GM18519 (cell line): ENCODE measurements at regions not wholly inside any gene's neighbourhood (a gene's known extent, or its start where the extent isn't known, plus 50 kb on each side); places are given as distances from the start of the nearest gene placed in this dataset.

ENCODE experiments used
- ATAC-seq: cut with Tn5 transposase; IDR thresholded peaks from one replicate; pipeline ENCODE4 v1.9.1; 2021; ENCODE audit warnings: mild to moderate bottlenecking, moderate library complexity; ENCODE audit not compliant: unreplicated experiment, low FRiP score

DNA sequence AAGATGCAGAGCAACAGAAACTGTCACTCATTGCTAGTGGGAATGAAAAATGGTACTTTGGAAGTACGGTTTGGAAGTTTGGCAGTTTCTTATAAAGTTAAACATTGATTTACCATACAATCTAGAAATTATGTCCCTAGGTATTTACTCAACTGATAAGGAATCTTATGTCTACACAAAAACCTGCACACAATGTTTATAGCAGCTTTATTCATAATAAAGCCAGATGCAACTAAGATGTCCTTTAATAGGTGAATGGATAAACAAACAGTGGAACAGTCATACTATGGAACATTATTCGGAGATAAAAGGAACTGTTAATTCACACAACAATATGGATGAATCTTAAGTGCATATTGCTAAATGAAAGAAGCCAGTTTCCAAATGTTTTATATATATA, 96.2 kb upstream of the SIRPA start:
- no peak for ATAC-seq

DNA sequence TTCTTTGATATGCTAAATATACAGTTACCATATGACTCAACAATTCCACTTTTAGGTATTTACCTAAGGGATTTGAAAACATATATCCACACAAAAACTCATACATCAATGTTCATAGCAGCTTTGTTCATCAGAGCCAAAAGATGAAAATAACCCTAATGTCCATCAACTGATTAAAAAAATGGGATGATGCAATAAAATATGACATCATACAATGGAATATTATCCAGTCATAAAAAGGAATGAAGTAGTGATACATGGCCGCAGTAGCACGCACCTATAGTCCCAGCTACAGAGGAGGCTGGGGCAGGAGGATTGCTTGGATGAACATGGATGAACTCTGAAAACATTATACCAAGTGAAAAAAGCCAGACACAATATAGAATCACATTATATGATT, 101.4 kb upstream of the SIRPA start:
- ATAC-seq: no peak

DNA sequence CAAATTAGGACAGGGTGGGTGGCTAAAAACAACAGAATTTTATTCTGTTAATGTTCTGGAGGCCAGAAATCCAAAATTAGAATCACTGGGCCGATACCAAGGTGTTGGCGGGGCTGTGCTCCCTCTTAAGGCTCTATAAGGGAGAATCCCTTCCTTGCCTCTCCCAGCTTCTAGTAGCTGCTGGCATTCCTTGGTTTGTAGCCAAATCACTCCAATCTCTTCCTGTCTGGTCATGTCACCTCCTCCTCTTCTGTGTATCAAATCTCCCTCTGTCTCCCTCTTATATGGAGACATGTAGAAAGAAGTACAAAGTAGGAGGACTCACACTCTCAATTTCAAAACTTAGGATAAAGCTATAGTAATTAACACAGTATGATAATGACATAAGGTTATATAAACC, 102.9 kb upstream of the SIRPA start:
- ATAC-seq: no peak

DNA sequence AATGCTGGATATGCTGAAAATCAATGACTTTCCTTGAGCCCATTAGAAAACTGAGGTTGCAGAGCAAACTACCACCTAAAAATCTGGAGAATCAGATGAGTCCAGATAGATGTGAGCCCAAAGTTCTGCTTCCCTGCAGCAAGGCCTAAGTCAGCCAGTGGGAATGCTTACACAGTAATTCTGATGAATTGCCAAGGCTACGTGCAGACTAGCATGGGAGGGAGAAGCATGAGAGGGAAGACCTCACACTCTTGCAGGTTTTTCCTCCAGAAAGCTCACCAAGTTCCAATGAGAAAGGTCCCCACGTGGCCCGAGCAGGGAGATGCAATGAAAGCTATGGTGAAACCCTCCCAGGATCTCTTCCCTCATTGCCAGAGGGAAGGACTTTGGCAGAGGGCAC, 104.8 kb upstream of the SIRPA start:
- no peak for ATAC-seq

DNA sequence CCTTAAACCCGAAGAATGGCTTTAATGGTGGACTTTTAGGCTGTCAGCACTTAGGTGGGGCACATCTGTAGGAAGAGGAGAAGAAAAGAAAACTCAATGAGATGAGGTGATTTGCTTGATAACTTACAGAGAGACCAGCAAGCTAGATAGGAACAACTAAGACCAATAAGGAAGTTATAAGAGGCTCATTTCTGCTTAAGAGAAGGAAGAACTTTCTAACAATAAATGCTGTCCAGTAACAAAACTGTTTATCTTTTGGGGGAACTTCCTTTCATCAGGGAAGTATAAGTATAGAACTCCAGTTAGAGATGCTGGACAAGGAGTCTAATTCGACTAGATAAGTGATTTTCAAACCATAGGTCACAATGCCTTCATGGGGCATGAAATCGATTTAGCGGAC, 107.2 kb upstream of the SIRPA start:
- no peak for ATAC-seq

DNA sequence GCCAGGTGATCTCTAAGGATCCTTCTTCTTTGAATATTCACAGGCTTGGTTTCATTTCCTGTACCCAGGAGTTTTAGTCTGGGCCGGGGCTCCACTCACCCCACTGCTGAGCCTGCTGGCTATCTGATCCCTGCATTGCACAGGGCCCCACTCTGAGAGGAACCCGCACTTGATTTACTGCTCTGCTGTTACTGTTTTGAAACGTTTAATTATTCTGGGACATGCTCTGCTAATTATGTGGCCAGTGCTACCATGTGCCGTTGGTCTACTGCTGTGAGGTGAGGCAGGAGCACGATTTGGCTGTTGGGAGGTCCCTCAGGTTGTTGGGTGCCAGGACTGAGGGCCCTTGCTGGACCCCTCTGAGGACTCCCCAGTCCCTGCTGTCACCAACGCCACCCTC, 108.7 kb upstream of the SIRPA start:
- no peak for ATAC-seq

DNA sequence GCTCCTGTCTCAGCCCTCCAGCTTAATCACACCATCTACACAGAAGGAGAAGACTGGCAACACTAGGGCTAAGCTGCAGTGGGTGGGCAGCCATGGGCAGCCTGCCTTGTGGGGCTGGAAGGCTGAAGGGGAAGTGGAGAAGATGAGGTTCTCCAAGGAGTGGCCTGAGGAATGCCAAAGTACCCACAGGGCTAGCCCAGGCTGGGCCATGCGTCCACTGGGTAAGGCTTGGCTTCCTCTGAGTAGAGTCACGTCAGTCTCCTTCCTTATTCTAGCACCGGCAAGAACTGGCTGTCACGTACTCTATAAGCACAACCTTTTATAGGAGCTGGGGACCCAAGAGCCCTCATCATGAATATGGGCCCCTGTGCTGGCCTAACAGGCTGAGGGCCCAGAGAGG, 110.6 kb upstream of the SIRPA start:
- ATAC-seq: no peak

DNA sequence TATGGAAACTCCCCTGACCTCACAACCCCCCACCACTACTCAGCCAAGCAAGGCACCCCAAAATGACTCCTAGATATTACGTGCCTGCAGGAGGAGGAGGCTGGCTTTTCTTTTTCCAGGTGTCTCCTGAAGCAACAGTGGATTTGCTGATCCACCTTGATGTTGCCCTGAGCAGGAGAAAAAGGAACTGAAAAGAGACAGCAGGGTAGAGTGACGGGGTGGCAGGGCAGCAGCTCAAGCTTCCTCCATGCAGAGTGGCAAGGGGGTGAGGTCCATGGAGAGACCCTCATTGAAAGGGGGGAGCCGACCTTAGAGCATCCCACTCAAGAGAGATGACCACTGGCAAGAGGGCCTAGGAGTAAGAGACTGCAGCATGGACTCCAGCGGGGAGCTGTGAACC, 112.0 kb upstream of the SIRPA start:
- no peak for ATAC-seq

DNA sequence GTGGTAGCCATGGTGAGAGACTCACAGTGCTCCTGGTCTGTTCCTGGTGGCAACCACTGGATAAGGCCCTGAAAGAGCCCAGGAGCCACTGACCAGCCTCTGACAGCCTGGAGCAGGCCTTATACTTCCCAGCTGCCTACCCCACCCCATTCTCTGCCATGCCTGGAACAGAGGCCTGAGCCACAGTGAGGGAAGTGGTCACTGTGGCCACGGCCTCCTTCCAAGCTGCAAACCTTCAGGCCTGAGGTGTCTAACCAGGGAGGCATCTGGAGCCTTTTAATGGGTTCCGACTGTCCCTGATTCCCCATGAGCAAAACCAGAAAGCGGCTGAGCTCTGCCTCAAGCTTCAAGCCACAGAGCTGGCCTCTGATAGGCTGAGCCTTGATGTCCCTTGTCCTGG, 113.0 kb upstream of the SIRPA start:
- no peak for ATAC-seq

DNA sequence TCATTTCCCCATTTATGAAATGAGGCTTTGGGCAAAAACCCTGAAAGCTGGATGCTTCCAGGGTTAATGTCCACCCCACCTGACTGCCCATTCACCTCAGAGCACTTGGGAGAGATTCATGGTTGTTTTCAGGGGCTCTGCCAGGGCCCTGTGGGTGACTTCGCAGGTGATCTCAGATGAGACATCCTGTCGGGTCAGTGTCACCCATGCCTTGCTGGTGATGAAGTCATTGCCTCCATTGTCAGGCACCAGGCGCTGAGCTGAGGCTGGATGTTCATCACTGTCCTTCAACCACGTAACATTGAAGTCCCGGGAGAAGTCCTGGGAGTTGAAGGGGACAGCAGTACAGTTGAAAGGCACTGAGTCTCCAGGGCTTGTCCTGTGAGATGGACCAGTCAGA, 115.6 kb upstream of the SIRPA start:
- no peak for ATAC-seq

DNA sequence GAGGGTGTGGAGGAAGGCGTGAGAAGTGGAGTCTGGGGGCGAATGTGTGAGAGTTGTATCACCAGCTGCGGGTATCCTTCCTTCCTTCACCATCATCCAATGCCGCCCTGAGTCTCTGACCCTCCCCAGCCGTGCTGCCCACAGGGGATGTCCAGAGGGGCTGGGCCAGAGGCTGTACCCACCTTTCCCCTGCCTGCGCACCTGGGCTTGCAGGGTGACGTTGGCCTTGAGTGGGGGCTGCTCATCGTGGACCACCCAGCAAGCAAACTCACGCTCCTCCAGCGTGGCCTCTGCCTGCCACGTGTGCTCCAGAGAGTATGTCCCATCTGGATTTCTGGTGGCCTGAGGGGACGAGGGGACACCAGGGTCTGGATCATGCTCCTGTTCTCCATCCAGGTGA, 116.9 kb upstream of the SIRPA start:
- ATAC-seq: no peak

DNA sequence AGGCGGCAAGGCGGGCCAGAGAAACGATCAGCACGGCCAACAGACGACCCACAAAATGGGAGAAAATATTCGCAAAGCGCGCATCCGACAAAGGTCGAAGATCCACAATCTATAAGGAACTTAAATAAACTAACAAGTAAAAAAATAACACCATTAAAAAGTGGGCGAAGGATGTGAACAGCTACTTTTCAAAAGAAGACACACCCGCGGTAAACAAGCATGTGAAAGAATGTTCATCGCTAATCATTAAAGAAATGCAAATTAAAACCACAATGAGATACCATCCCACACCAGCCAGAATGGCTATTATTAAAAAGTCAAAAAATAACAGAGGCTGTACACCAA, 117.8 kb upstream of the SIRPA start:
- no peak for ATAC-seq

DNA sequence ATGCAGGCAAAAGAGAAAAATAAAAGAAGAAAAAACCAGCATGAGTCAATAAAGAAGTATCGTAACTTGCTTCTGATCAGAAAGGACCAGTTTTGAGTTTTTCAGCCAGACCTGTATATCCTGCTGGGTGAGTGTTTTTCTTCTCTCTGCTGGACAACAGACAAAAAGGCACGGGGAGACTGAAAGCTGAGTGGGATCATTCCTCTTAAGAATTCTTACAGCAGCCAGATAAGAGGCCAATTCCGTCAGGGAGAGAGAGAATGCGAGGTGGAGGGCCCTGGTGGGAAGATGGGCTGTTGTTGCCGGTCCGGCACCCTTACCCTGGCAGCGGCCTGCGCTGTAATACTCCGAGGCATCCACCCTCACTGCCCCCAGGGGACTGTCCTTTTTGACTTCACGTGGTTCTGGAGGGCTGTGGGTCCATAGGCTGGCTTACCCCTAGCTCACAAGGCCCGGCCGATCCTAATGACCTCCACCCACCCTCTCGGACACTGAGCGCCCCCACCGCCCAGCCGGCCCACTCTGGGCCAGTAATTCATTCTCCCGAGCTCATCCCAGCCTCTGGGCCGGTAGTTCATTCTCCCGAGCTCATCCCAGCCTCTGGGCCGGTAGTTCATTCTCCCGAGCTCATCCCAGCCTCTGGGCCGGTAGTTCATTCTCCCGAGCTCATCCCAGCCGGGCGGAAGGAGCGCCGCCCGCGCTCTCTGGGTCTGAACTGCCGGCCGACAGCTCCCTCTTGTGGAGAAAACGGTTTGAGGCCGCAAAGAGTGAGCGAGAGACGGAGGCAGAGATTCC, 118.3 kb upstream of the SIRPA start:
- no peak for ATAC-seq

DNA sequence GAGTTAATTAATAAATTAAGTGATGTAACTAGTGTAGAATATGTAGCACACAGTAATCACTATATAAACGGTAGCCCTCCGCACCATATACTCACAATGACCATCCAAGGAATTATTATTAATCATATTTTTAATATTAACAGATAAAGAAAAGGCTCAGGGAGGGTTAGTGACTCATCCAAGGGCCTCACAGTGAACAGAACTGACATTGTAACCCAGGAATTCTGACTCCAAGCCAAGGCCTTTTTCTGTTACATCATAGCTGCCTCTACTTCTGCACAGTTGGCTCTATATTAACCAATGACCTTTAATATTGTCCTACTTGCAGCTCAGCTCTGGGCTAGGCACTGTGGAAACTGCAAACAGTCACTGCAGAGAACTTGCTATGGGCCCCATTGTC, 117.5 kb upstream of the SIRPG start:
- no peak for ATAC-seq

DNA sequence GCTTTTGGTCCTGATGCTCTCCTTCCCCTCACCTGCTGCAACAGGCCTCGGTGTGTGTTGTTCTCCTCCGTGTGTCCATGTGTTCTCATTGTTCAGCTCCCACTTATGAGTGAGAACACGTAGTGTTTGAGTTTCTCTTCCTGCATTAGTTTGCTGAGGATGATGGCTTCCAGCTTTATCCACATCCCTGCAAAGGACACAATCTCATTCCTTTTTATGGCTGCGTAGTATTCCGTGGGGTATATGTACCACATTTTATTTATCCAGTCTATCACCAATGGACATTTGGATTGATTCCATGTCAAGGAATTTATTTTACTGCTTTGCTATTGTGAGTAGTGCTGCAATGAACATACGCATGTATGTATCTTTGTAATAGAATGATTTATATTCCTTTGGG, 116.9 kb upstream of the SIRPG start:
- ATAC-seq: no peak

DNA sequence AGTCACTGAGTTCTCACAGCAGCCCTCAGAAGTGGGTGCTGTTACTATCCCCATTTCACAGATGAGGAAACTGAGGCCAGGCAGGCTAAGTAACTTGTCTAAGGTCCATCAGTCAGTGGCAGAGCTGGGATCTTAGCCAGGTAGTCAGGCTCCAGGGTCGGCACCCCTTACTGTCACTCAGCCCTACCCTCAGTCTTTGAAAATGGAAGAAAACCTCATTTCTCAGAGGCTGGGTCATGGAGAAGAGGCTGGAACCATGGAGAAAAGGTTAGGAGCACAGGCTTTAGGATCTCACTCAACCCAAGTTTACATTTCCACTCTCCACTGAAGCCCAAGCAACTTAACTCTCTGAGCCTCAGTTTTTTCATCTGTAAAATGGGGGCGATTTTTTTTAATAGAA, 116.2 kb upstream of the SIRPG start:
- ATAC-seq: no peak

DNA sequence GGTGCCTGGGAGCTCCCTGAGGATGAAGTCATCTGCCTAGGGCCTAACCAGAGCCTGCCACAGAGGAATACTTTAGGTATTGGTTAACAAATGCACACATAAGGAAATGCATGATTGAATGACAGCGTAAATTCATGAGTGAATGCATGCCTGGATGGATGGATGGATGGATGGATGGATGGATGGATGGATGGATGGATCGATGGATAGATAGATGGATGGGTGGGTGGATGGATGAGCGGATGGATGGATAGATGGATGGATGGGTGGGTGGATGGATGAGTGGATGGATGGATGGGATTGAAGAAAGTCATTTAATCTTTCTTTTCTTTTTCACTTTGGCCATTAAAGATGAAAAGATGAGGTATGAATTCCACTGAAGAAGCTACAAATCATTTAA, 111.9 kb upstream of the SIRPG start:
- no peak for ATAC-seq

DNA sequence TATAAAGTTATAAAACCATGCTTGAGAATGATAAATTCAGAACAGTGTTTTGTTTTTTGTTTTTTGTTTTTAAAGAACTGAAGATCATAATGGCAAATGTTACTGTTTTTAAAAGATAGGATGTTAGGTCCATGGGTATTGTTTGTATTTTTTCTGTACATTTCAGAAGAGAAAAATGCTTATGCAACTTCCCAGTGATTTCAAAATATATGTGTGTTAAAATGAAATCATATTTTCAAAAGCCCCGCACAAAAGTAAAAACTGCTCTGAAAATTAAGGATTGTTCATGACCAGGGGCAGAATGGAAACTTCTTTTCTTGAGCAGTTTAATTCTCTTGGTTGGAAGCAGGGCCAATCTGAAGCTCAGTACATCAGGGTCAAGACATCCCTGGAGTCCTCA, 109.2 kb upstream of the SIRPG start:
- no peak for ATAC-seq

DNA sequence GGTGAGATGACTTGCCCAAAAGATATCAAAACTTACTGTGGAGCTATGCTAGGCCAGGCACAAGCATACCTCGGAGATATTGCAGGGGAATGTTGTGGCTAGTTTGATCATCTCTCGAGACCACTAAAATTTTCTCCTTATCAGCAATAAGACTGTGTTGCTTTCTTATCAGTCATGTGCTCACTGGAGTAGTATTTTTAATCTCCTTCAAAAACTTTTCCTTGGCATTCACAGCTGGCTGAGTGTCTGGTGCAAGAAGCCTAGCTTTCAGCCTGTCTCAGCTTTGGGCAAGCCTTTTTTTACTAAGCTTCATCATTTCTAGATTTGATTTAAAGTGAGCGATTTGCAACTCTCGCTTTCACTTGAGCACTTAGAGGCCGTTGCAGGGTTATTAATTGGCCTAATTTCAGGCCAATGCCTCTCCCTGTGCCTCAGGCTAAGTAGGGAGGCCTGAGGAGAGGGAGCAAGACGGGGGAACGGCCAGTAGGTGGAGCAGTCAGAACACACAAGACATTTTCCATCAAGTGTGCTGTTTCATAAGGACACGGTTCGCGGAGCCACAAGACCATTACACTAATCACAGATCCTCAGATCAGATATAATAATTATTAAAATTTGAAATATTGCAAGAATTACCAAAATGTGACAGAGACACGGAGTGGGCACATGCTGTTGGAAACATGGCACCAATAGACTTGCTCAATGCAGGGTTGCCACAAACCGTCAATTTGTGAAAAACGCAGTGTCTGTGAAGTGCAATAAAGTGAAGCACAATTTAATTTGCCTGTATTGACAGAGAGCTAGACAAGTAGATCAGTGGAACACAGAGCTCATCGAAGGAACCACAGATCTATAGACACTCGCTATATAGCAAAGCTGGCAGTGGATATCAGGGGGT, 106.8 kb upstream of the SIRPG start:
- no peak for ATAC-seq

DNA sequence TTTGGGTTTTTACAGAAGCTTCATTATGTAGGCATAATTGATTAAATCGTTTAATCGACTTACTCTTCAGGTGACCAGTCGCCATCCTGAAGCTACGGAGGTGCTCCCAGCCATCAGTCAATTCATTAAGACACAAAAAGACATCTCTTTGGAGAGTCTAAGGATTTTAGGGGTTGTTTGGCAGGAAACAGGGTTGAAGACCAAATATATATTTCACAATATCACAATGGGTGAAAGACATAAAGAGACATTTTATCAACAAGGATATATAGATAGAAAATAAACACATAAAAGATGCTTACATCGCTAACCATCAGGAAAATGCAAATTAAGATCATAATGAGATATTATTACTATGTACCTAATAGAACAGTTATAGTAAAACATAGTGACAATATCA, 104.0 kb upstream of the SIRPG start:
- ATAC-seq: no peak

DNA sequence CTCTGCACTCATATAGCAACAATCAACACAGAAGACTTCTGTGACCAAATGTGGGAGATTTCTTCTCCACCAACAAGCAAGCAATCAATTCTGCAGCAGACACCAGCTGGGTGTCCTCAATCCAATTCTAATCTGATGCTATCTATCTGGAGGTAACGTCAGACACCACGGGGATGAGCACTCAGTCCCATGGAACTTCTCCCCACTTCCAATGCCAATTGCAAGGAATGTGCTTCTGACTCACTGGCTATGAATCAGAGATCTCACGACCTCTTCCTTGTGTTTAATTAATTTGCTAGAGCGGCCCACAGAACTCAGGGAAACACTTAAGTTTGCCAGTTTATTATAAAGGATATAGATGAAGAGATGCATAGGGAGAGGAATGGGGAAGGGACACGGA, 103.5 kb upstream of the SIRPG start:
- no peak for ATAC-seq

DNA sequence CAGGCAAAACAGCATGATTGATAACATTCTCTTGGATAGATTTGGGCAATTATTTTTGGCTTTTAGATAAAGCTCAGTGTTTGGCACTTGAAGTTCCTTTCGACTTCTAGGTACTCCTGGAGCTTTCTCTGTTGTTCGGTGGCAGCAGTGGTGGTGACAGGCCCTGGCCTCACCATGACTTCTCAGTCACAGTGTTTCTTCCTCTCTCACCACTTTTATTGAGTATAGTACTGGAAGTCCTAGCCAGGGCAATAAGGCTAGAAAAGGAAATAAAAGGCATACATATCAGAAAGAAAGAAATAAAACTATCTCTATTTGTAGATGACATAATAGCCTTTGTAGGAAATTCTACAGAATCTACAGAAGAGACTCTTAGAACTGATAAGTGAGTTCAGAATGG, 101.2 kb upstream of the SIRPG start:
- ATAC-seq: no peak
